HG02870 (cell line): ENCODE measurements at regions not wholly inside any gene's neighbourhood (a gene's known extent, or its start where the extent isn't known, plus 50 kb on each side); places are given as distances from the start of the nearest gene placed in this dataset.

Experiments used
- ATAC-seq: cut with Tn5 transposase; IDR thresholded peaks from one replicate; pipeline ENCODE4 v1.9.1; 2021; ENCODE audit warnings: mild to moderate bottlenecking, moderate library complexity; ENCODE audit not compliant: unreplicated experiment

GRCh38 chr9:80883426-80883825 is 805.9 kb downstream of the TLE1 start:
- no peak for ATAC-seq

GRCh38 chr9:80881940-80882339 is 807.4 kb downstream of the TLE1 start:
- no peak for ATAC-seq

- ATAC-seq, result no peak
These were observed 808.0 kb downstream of the TLE1 start for GRCh38 chr9:80881320-80881719.

GRCh38 chr9:80878556-80878955 is 810.8 kb downstream of the TLE1 start:
- no peak for ATAC-seq

GRCh38 chr9:80875947-80876346 is 813.4 kb downstream of the TLE1 start:
- ATAC-seq, result no peak

GRCh38 chr9:80874276-80874675 is 815.1 kb downstream of the TLE1 start:
- ATAC-seq, result no peak

- ATAC-seq, result no peak
These were observed 815.5 kb downstream of the TLE1 start for GRCh38 chr9:80873861-80874260.

GRCh38 chr9:80871596-80871995 is 817.8 kb downstream of the TLE1 start:
- ATAC-seq, result no peak

- no peak for ATAC-seq
These were observed 821.6 kb downstream of the TLE1 start for GRCh38 chr9:80867731-80868130.

GRCh38 chr9:80866576-80867227 is 822.6 kb downstream of the TLE1 start:
- no peak for ATAC-seq

GRCh38 chr9:80866121-80866520 is 823.2 kb downstream of the TLE1 start:
- no peak for ATAC-seq

- ATAC-seq, result no peak
These were observed 846.3 kb downstream of the TLE1 start for GRCh38 chr9:80843028-80843427.

- no peak for ATAC-seq
These were observed 847.0 kb downstream of the TLE1 start for GRCh38 chr9:80842389-80842788.

GRCh38 chr9:80841888-80842287 is 847.5 kb downstream of the TLE1 start:
- no peak for ATAC-seq

- ATAC-seq, result no peak
These were observed 849.3 kb downstream of the TLE1 start for GRCh38 chr9:80839821-80840675.

GRCh38 chr9:80836013-80836412 is 853.3 kb downstream of the TLE1 start:
- ATAC-seq, result no peak

GRCh38 chr9:80831751-80832150 is 857.6 kb downstream of the TLE1 start:
- no peak for ATAC-seq

- no peak for ATAC-seq
These were observed 877.7 kb downstream of the TLE1 start for GRCh38 chr9:80811656-80812055.

GRCh38 chr9:80811003-80811402 is 878.3 kb downstream of the TLE1 start:
- ATAC-seq, result no peak

GRCh38 chr9:80806671-80807070 is 882.7 kb downstream of the TLE1 start:
- no peak for ATAC-seq

- no peak for ATAC-seq
These were observed 884.5 kb downstream of the TLE1 start for GRCh38 chr9:80804873-80805272.
